Stimulated activated CD8-positive, alpha-beta memory T cell treated with anti-CD3 and anti-CD28 coated beads, Interleukin-12 subunit alpha, Interleukin-12 subunit beta, amount 100 ng/mL, for 4 hours (primary cell): ENCODE measurements at regions not wholly inside any gene's neighbourhood (a gene's known extent, or its start where the extent isn't known, plus 50 kb on each side); places are given as distances from the start of the nearest gene placed in this dataset.
"Not testable (repeated sequence)": the region's sequence is repeated elsewhere in the genome, so short reads cannot be mapped to it uniquely, and the experiment has no call there.

Experiments
- DNase-seq: peaks from one replicate; pipeline ENCODE4 v3.0.0-alpha.2; 2020; ENCODE audit warnings: low read depth

DNA sequence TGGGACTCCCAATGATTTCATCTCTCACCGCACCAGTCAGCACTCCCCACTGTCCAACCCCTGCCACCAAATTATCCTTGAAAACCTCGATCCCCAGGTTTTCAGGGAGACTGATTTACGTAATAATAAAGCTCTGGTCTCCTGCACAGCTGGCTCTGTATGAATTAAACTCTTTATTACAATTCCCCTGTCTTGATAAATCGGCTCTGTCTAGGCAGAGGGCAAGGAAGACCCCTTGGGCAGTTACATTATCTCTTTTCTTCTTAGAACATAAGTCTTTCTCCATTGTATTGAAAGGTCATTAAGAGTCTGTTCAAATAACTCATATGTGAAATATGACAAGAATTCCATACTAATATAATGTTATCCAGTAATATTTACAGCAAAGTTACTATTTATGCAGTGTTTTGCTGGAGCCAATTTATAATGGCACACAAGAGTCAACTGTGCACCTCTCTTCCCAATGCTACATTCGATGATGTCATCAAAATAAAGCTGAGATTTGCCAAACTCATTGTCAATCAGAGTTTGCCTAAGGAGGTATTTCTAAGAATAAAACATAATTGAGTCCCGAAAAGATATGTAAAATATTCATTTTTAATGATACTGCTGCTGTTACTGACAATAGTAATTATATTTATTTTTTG lies 1297.2 kb upstream of the LRRTM3 start:
- no peak for DNase-seq

DNA sequence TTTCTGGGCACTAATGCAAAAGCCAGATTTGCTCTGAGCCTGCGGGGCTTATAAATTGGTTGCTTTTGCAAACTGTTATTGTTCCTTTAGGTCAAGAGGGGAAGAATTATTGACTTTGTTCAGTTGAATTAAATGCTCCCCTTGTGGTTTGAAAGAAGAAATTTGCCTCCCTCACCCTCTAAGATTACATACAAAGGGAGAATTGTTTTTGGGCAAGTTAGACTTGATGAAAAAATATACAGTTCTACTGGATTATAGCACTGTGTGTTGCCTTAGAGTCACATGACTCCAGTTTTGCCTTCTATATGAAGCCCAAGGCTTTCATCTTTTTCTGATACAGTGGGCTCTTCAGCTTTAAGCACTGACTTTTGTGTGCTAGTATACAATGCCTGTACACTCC lies 1265.8 kb upstream of the LRRTM3 start:
- no peak for DNase-seq

DNA sequence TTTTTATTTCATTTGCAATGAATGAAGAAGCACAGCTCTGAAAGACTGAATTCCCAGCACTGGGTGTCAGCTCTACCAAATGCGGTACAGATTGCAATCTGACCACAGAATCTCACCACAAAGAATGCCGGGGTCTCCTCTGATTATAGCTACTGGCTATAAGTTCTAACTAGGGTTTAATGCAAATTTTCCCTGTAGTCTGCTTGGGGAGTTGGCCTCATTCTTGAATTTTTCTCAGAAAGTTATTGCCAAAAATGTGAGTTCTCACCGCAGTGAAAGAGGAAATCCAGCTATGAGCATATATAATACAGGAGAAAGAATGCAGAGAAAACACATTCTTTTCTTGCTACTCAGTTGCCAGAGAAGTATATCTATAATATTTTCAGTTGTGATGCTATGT lies 1255.7 kb upstream of the LRRTM3 start:
- DNase-seq = no peak

DNA sequence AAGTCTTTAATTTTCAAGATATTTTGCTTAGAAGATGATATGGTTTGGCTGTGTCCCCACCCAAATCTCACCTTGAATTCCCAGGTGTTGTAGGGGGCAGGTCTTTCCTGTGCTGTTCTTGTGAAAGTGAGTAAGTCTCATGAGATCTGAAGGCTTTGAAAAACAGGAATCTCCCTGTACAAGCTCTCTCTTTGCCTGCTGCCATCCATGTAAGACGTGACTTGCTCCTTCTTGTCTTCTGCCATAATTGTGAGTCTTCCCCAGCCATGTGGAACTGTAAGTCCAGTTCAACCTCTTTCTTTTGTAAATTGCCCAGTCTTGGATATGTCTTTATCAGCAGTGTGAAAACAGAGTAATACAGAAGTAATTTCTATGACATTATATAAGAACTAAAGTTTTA lies 1255.2 kb upstream of the LRRTM3 start:
- DNase-seq = not testable (repeated sequence)

DNA sequence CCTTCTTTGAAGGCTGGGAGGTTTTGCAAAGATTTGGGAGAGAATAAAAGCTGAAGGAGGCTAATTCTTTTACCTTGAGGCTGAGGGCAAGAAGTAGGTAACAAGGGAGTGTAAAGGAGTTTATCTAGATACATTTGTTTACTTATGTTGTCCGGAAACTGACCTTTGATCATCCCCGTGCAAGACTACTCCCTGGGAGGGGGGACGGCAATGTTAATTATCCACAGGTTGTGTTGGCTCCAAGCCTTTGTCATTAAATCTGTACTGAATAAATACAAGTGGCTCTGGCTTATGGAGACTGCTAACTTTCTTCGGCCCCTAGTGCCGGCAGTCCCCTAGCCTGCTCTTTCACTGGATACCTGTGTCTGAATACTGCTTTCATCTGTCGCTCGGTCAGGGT lies 1250.6 kb upstream of the LRRTM3 start:
- DNase-seq = no peak

DNA sequence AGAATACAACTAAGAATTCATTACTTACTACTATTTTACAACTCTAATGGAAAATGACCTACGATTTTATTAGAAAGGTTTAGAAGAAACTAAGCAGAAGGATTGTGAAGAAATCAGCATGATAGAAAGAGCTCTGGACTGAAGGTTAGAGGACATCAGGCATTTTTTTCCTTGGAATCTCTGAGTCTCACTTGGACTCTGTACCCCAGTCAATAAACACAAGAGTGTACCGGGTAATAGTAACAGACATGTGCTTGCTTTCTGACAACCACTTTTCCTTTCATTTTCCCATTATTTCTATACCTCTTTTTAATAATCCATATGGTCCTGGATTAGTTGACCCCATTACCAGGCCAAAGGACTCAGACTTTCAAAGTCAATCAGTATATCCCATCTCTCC lies 1240.9 kb upstream of the LRRTM3 start:
- no peak for DNase-seq

DNA sequence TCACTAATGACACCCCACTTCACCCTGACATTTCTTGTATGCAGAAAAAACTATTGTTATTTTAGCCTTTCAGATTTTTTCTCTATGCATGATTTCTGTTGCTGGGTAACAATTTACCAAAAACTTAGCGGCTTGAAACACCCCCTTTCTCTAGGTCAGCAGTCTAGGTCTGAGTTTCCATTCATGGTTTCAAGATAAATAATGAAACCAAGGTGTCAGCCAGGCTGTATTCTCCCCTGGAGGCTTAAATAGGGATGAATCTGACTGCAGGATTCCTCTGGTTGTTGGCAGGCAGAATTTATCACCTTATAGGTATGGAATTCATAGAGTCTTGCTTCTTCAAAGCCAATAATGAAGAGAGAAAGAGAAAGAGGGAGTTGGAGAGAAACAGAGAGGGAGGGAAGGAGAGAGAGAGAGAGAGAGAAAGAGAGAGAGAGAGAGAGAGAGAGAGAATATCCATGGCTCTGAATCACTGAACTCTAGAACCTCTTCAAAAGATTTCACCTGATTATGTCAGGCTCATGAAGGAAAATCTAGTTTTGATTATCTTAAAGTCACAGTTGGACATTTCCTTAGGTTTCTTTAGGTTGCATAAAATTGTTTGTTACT lies 1224.6 kb upstream of the LRRTM3 start:
- no peak for DNase-seq

DNA sequence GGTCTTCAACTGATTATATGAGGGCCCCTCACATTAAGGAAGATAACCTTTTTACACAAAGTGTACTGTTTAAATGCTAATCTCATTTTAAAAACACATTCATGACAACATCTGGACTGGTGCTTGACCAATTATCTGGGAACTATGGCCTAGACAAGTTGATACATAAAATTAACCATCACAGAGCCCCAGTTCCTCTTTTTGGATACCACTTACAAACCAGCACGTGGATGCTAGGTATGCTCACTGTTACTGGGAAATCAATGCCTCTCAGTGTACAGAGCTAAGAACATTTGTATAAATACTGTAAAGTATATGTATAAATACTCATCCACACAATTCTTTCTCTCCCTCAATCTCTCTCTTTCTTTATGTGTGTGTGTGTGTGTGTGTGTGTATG lies 1217.8 kb upstream of the LRRTM3 start:
- no peak for DNase-seq

DNA sequence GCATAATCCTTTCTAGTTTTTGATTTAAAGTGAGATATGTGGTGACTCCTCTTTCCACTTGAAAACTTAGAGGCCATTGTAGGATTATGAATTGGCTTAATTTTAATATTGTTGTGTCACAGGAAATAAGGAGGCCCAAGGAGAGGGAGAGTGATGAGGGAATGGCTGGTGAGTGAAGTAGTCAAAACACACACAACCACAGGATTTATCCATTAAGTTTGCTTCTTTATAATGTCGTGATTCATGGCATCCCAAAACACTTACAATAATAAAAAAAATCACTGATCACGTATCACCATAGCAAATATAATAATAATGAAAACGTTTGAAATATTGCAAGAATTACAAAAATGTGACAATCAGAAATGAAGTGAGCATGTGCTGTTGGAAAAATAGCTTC lies 1215.5 kb upstream of the LRRTM3 start:
- DNase-seq = no peak

DNA sequence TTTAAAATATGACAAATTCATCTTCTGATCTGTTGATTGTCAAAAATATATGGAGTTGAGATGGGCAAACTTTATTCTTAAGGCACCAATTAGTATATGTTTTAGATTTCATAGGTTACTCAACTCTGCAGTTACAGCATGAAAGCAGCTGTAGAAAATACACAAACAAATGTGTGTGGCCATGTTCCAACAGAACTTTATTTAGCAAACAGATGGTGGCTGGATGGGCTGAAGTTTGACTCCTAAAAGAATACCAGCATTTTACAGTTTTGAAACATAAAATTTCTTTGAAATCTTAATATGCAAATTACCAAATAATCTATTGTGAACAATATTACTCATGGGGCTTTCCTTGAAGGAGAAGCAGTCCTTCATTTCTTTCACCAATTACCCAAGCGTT lies 1206.0 kb upstream of the LRRTM3 start:
- no peak for DNase-seq

DNA sequence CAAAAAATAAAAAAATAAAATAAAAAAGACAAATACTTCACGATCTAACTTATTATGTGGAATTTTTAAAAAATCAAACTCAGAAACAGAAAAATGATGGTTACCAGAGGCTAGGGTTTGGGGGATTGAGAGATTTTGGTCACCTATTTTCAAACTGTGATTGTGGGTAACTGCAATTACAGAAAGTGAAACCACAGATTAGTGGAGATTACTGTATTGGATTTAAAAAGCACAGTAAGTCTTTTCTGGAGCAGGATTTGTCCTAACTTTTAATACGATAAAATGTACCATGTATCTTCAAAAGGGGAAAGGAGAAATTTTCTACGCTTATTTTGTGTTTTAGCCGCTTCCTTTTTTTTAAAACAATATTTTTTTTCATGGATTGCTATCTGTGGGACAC lies 1204.9 kb upstream of the LRRTM3 start:
- DNase-seq = no peak

DNA sequence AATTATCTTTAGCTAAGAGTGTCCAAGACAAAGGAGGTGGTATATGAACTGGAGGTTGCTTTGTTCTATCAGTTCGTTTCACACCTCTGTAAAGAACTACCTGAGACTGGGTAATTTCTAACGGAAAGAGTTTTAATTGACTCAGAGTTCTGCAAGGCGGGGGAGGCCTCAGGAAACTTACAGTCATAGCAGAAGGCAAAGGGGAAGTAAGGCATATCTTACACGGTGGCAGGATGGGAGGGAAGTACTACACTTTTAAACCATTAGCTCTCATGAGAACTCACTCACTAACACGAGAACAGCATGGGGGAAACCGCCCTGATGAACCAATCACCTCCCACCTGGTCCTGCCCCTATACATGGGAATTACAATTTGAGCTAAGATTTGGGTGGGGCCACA lies 1202.3 kb upstream of the LRRTM3 start:
- DNase-seq = no peak

DNA sequence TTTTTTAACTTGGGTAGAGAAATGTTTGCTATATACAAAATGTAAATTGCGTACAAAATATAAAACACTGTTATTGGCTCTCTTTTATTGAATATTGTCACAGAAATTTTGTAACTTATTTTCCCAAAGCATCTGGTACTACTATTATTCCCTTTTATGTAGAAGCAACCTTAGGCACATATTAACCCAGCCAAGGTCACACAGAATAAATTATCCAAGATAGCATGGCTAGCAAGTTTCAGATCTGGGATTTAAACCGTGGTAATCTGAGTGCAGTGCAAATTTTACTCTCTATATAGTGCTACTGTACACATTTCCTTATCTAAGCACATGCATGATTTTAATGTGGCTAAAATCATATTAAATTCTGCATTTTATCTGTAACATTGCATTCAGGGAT lies 1190.5 kb upstream of the LRRTM3 start:
- DNase-seq = no peak

DNA sequence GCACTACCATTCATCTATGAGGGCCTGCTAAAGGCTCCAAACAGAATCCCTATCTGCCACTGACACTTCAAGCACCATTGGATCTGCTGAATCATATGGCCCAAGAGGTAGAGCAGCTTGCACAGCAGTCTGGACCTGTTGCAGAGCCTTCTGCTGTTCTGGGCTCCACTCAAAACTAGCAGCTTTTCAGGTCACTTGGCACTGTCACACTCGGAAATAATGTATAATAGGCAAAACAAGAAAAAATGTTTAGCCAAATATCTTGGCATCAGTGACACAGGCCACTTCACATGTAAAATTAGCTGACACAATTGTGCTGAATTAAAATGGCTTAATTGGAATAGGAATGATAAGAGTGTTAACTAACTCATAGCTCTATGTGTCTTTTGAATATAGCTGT lies 1182.9 kb upstream of the LRRTM3 start:
- DNase-seq = no peak

DNA sequence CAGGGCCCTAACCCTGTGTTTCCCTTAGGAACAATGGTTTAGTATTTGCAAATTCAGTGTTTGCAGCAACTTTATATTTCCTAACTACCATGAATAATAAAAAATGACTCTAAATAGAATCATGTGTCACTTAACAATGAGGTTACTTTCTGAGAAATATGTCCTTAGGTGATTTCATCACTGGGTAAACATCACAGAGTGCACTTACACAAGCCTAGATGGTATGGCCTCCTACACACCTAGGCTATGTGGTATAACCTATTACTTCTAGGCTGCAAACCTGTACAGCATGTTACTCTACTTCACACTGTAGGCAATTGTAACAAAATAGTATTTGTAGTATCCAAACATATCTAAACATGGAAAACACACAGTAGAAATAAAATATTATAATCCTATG lies 1174.6 kb upstream of the LRRTM3 start:
- no peak for DNase-seq

DNA sequence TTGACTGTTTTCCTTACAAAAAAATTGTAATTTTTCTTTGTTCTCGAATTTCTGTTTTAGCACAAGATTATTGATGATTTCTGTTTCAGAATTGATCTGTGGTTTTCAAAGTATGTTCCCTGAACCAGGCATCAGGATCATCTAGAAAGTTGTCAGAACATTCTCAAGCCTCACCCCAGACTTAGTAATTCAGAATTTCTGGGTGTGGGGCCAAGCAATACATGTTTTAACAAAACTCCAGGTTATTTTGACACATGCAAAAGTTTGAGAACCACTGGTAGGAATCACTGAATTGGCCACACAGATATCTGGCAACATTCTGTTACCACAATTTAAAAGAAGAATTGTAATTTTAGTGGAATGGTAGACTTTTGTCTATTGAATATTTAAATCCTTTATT lies 1173.9 kb upstream of the LRRTM3 start:
- DNase-seq = no peak

DNA sequence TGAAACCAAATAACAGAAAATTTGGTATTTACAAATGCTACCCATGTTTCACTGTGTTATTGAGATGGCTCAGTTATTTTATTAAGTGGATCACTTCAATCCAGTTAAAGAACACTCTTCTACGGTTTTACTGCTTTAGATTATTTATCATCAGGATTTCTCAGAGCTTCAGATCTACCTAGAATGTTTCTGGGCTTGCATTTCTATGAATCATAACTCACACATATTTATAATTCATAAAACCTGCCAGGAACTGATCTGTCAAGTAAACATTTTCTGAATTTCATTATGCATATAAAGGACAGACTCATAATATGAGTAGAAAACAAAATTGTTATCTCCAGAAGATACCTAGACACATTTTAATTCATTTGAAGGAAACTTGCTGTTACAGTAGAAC lies 1172.3 kb upstream of the LRRTM3 start:
- no peak for DNase-seq

DNA sequence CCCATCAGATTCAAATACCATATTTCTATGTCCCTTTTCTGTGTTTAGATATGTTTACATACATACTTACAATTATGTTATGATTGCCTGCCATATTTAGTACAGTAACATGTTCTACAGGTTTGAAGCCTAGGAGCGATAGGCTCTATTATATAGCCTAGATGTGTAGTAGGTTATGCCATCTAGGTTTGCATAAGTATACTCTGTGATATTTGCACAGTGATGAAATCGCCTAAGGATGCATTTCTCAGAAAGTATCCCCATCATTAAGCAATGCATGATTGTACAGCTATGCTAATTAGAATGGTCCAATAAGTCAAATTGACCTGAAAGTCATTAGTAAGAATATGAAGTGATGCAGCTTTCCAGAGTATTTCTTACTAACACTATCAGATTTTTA lies 1171.7 kb upstream of the LRRTM3 start:
- no peak for DNase-seq

DNA sequence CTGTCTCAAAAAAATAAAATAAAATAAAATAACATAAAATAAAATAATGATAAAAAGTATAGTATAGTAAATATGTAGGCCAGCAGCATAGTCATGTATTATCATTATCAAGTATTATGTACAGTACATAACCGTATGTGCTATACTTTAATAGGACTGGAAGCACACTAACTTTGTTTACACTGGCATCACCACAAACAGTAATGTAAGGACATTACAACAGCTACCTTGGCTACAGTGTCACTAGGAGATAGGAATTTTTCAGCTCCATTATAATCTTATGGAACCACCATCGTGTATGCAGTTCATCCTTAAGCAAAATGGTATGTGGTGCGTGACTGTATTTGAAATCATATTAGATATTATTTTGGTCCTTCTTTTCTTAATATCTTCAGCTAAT lies 1163.5 kb upstream of the LRRTM3 start:
- DNase-seq = no peak

DNA sequence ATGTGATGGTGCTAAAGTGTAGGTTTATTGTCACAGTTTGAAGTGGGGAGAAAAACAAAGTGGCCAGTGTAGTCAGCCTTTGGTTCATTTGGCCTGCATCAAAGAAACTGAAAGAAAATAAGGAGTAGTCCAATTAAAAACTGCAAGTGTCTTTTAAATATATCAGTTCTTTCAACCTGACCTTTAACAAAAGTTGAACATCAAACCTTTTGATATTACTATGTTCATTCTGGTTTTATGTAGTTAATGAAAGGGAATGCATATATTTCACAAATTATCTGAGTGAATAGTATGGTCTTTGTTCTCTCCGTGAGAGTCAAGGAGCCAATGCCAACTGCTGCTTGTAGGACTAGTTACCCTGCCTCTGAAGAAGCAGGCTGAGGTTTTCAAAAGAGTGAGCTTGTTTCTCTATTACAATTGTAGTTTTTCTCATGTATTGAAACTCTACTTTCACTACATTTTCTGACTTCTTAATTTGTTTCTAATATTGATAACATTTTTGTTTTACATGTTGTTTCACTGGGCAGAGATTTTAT lies 1160.8 kb upstream of the LRRTM3 start:
- DNase-seq = no peak

DNA sequence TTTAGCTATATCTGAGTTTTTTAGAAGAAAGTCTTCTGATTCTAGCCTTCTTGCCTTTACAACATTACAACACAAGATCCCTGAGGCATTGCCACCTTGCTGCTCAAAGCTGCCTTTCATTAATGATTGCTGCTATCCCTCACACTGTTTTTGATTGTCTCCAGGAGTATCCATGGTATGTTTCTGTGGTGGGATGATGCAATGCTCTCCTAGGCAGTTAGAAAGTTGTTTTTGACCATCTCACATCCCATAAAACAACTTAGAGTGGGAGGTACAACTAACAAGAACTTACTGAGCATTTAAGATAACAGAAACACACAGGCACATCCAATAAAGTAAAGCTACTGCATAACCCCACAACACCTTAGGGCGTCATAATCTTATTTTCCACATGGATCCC lies 1156.0 kb upstream of the LRRTM3 start:
- DNase-seq = no peak

DNA sequence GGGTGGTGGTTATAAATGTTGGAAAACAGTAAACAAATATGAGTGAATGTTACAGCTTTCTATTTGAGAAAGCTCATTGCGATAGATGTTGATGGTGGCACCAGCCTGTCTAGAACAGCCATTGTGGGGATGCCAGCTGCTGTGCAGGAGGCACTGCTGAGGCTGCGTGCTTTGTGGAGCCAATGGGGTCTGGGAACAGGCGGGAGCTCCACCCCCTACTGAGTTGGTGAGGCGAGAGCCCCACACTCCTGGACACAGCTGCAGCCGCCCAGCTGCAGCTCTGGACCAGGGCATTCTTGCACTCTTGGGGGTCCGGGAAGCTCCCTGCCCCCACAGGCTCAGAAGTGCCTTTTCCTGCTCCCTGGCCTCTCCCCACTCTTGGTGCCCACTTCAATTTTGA lies 1147.1 kb upstream of the LRRTM3 start:
- no peak for DNase-seq

DNA sequence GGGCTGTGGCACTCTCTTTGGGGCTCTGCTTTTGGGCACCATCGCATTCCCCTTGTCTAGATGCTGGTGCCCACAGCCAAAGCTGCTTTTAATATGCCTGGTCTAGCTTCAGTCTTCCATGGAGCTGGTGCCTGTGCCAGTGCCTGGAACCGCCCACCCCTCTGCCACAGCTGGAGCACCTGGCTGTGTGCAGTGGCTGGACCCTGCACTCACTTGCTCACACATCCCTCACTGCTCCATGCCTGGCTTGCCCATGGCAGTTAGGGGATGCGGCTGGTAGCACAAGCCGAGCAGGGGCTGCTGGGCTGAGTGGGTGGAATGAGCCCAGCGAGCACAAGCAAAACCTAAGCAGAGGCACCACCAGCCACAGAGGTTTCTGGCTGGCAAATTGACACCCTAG lies 1145.9 kb upstream of the LRRTM3 start:
- DNase-seq = no peak

DNA sequence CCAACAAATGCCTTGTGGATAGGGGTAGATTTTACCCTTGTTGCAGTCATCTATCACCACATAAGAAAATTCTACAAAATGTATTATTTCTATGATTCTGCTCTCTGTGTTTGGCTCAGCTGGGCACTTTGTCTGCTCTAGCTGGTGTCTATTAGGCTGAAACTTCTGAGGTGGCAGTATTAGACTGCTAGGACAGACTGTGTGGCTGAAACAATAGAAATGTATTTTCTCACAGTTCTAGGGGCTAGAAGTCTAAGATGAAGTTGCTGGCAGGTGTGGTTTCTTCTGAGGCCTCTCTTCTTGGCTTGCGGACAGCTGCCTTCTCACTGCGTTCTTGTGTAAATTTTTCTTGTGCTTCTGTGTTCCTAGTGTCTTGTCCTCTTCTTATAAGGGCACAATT lies 1139.6 kb upstream of the LRRTM3 start:
- DNase-seq = no peak
